Gastrocnemius medialis (tissue), 4 donors: ENCODE measurements at regions not wholly inside any gene's neighbourhood (a gene's known extent, or its start where the extent isn't known, plus 50 kb on each side); places are given as distances from the start of the nearest gene placed in this dataset.

Experiments used
- CTCF ChIP-seq, 5 experiments: fragments of 450-650 bp in 3 of 5; fragments of 200-600 bp in 2 of 5; sonication (generic) in 2 of 5; IDR thresholded peaks in 4 of 5; conservative IDR thresholded peaks in 1 of 5; 1 replicate in 4 of 5; 2 replicates in 1 of 5; pipeline ENCODE4 v1.5.1; 2016 to 2019; ENCODE audit warnings: antibody characterized with exemption in 5 of 5, mild to moderate bottlenecking in 3 of 5, moderate library complexity in 3 of 5
- POLR2A ChIP-seq, 2 donors: fragments of 450-650 bp; IDR thresholded peaks; one replicate each; pipeline ENCODE4 v1.6.1; 2017; ENCODE audit warnings: antibody characterized with exemption in 2 of 2, mild to moderate bottlenecking in 2 of 2, moderate library complexity in 2 of 2

GRCh38 chr6:82022614-82023129 lies 224.9 kb downstream of the IBTK start:
- TF ChIP-seq CTCF (IDR thresholded peaks at IDR 0.05 in 4 of 5, conservative IDR thresholded peaks at IDR 0.05 in 1 of 5) (no peak), POLR2A (IDR thresholded peaks at IDR 0.05) (no peak)
